Stimulated activated naive CD4-positive, alpha-beta T cell (primary cell): ENCODE measurements at regions not wholly inside any gene's neighbourhood (a gene's known extent, or its start where the extent isn't known, plus 50 kb on each side); places are given as distances from the start of the nearest gene placed in this dataset.
"Not testable (repeated sequence)": the region's sequence is repeated elsewhere in the genome, so short reads cannot be mapped to it uniquely, and the experiment has no call there.

Experiments used
- DNase-seq, 6 experiments: peaks; one replicate each; lab custom pipeline; 2025; lab: John Stamatoyannopoulos, UW

DNA sequence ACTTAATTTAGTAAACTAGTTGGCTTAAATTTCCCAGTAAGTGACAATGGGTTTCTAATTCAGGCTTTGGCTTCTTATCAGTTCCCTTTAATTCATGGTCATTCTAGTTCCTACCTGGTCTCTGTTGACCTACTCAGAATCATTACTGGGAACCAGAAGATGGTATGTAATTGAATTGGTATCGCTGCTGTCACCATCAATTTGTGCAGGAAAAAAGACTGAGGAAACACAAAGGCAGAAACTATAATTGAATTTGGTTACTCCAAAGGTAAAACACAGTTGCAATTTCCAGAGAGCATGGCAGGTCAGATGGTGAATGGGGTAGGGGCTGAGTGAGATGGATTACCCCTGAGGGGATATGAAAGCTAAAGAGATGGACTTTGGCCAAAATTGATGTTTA is 226.5 kb upstream of the GAP43 start:
- no peak for DNase-seq

DNA sequence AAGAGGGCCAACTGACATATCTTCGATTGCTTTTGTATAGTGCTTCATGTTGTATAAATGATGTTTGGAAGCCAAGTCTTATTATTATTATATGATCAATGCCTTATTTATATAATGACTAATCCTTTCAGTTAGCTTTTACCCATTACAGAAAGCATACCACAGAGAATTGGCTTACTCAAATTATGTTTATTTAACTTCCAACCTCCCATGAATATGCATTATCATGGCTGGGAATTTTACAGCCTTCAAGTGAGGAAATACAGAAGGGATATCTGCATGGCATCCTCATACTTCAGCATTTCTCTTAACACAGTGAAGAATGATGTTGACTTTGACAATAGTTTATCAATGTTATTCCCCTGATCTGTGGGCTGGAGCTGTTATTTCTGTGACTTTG is 225.9 kb upstream of the GAP43 start:
- DNase-seq: no peak

DNA sequence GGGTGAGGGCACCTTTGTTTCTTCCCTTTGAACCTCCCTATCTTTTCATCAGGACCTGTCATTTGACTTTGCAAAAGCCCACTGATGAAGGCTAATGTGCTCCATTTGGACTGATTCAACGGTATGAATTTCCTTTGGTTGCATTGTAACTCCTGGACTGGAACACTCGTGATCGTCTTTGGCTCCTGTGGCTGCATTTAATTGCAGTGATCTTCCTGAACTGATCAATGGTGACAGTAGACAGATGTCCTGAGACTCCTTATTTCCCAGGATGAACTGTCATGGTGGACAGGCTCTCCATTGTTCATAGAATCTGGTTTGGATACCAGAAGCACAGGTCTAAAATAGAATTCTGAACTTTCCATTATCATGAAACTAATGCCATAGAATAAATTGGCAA is 224.8 kb upstream of the GAP43 start:
- no peak for DNase-seq

DNA sequence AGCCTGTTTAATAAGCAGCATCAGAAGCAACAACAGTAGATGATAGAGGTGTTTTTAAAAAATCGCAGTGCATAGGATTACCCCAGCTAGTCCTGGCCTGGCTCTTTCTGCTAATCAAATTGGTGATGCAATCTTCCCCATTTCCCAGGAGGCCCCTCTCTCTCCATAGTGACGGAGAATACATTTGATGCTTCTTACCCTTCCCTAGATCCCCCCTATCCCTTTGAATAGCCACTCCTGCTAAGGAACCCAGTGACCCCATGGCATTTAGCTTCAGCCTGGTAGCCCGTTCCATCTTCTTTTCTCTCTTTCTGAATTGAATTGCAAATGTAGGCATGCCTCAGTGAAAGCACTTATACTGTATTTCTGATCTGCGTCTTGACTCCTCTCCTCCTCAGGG is 223.6 kb upstream of the GAP43 start:
- no peak for DNase-seq

DNA sequence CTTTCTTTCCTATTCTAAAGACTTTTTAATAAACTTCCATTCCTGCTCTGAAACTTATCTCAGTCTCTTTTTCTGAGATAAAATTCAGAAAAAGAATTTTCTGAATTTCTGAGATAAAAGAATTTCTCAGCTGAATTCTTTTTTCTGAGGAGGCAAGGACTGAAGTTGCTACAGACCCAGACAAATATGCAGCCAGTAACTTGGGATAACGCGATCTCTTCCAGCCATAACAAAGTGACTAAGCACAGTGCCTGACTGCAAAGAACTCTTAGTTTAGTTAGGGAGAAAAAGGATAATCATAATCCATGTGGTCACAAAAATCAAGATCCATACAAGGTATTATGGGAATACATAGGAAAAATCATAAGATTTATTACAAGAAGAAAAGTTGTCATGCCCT is 222.0 kb upstream of the GAP43 start:
- DNase-seq: no peak

DNA sequence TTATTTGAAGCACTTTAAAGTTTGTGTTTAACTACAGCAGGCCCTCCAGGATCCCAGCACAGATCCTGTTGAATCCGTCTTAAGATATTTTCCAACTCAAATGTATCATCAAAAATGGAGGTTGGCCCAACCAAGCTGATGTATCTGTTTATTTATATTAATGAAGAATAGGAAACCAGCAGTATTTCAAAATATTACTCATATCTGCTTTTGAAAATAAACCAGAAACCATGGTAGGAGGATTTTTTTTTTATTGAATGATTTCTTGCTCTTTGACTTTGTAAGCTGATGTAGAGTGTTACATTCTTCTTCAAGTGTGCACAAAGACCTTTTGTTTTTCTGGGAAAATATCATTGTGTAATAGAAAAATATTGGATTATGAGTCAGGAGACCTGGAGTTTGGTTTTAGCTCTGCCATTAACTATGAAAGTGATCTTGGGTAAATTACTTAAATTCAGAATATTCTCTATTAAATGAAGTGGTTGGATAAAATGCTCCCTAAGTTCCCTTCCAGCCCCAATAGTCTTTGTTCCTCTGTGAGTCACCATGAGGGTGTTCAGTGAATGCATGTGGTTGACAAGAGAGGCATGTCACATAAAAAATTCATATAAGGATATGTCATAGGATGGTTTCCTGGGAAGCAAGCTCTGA is 221.3 kb upstream of the GAP43 start:
- no peak for DNase-seq

DNA sequence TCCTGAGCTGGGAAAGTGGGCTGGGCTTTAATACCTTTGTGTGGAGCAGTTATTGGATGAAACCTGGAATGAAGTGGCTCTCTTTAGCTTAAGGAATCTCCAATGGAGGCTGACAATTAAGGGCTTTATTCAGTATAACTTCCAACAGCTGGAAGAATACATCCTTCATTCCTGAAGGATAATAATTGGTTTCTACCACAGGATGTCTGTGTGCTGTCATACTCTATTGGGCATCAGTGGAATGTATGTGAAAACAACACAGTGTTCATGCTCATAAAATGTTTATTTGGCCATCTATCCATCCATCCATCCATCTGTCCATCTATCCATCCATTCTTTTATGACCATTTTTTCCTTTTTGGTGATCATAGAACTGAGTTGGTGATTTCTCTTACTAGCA is 220.7 kb upstream of the GAP43 start:
- DNase-seq: no peak

DNA sequence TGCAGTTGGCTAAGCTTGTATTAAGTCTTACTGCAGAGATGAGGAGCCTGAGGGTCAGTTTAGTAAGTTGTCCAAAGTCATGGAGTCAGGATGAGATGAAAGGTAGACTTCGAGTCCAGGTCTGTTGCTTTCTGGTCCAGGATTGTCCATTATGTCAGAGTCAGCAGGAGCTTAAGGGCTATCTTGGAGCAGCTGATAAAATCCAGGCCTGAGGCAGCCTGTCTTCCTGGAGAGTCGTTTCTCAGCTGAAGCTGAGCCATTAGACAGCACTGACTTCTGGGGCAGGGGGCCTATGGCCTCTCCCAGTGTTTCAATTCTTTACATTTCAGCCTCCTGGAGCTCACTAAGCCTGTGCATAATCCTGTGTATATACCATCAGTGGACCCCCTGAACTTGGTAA is 219.5 kb upstream of the GAP43 start:
- no peak for DNase-seq

DNA sequence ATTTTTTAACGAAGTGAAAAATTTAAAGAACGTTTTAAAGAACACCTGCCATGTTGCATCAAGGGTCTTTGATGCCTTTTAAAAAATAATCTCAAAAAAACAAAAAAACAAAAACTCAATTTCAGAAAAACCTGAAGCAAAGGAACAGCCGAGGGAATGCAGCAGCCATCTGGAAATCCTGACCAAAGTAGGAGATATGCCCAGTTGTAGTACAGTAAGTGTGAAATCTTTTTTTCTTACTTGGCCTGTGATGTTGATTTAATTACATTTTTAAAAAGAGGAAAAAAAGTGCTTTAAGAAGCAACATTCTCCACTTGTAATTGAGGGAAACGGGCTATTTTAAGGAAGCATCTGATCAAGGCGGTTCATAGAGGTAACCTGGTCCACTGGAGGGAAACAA is 213.7 kb upstream of the GAP43 start:
- DNase-seq: no peak

DNA sequence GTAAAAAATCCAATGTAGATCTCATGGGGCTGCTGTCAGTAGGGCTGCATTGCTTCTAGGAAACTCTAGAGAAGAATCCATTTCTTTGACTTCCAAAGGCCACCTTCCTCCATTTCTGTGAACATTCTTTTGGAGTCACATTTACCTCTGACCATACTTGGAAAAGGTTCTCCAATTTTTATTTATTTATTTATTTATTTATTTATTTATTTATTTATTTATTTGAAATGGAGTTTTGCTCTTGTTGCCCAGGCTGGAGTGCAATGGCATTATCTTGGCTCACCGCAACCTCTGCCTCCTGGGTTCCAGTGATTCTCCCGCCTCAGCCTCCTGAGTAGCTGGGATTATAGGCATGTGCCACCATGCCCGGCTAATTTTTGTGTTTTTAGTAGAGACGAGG is 208.7 kb upstream of the GAP43 start:
- DNase-seq: not testable (repeated sequence)

DNA sequence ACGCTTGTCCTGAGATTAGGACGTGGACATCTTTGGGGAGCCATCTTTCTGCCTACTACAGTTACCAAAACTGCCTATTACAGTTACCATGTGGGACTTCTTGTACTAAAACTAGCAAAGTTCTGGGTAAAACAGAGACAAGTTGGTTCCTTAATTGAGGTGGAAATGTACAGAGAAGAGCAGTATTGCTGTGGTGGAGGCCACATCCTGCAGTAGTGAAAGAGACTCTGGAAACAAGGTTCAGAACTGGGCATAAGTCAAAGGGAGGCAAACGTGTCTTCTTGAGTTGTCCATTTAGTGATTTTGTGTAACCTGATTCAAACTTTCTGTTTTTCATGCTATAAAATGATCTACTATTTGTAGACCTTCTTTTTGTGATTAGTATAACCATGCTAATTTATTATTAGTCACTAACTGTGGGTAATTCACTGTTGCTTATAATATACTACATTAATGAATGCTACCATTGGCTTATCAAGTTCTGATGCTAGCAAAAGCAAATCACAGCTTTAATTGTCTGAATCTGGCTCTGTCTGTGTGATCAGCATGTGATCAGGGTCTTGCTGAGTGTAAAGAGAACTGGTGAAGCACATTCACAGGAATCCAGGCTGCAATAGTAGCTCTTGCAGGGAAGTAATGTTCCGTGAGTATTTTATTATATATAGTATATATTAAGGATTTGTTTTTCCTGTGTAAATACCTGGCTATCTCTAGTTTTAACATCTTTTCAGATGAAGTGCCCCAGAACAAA is 207.9 kb upstream of the GAP43 start:
- DNase-seq: no peak

DNA sequence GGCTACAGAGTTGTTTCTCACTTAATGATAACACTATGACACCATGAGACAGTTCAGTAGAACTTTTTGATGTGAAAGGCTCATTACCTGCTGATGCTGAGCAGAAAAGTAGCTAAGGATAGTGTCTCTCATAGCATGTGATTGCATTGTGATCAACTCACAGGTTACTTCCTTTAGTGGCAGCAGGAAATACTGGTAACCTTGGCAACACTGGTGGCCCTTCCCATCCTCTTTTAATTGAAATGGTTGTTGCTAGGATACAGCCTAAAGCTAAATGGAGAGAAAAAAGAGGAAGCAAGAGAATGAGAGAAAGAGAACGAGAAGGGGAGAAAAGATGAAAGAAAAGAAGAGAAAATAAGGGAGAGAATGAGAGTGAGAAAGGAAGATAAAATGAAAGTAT is 204.7 kb upstream of the GAP43 start:
- DNase-seq: peak in 3 of 6 experiments; percentile 3 to 5 (median 3)

DNA sequence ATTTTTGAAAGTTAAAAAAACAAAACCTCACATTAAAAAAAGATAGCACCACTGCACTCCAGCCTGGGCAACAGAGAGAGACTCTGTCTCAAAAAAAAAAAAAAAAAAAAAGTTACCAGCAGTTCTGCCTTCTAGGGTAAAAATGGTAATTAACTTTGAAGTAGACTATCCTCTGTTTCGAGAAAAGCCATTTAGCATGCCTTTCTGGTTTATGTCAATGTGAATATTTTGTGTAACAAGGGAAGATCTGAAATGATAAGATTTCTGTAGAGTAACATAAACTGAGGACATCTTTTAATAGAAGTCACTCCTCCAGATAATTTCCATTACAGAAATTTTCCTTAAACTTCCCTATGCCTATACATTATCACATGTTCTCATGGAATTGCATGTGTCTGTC is 203.2 kb upstream of the GAP43 start:
- DNase-seq: no peak

DNA sequence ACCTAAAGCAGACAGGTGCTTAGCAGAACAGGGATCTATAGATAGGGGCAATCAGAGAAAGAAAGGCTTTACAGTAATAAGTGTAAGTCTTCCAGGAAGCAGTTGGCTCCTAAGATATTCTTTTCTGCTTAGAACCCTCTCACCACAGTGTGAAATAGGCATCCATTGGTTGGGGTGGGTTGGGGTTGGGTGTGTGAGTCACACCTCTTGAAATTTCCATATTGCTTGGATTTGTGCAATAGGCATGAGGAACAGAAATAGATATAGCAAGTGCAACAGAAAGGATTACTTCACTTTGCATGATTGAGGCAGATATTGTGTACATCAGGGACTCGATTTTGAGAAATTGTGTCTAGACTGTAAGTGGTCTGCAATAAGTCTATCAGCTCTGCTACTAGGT is 200.1 kb upstream of the GAP43 start:
- DNase-seq: no peak

DNA sequence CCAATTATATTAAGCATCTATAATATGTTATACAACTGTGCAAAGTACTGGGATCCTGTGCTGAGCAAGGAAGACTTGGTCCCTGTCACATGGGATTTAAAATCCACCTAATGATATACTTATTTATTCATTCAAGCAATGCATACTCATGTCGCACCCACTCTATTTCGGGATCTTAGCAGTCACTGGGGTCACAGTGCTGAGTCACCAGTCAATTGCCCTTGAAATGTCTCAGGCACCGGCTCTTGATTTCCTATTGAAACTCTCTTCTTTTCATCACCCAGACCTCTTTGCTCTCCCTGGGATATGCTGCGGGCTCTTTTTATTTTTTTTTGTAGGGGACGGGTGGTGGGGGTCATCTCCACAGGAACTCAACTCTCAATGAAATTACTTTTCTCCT is 194.5 kb upstream of the GAP43 start:
- no peak for DNase-seq

DNA sequence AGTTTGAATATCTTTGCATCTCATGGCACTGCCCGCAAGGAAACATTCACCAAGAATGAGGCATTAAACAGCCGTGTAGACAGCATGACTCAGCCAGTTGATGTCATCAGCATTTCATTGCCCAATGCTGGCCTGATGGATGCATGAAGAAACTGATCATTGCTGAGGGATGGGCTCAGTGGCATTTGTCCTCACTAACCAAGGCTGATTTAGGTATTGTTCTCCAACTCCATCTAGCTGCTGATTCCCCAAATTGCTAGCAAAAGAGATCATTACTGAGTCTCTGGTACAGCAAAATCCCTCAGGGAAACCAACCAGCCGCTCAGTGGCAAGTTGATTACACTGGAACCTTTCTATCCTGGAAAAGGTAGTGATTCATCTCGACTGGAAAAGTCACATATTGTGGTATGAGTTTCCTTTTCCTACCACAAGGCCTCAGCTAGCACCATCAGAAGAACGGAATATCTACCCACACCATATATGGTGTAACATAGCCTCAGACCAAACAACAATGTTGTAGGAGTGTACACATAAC is 186.5 kb upstream of the GAP43 start:
- no peak for DNase-seq

DNA sequence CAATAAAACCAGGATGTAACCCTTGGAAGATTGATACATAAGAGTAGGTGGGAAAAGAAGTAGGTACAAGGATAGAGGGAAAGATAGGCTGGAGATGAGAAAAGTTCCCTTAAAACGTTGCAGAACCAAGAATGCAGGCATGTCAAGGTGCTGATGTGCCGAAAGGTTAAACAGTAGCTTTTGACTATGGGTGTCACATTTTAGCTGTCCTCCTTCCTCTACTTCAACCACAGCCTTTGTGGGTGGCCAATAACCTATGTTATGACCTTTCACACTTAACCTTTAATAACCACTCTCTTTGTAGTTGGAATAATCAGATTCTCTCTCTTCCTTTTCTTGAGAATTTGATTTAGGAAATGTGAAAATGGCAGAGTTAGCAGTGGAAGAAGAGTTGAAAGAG is 184.5 kb upstream of the GAP43 start:
- no peak for DNase-seq

DNA sequence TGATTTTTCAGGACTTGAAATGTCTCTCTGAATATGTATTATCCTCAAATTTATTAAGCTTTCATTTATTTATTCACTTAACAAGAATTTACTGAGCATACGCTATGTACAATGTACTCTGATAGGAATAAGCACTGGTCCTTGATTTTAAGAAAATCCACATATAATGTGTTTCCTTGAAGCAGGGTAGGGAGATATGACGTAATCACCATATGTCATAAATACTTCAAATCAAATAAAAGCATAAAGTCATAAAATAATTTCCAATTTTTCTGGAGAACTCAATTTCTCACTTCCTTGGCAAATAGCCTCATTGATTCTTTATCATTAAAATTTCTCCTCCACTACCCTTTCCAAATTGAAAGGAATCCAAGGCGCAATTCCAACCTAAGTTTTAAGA is 177.8 kb upstream of the GAP43 start:
- no peak for DNase-seq

DNA sequence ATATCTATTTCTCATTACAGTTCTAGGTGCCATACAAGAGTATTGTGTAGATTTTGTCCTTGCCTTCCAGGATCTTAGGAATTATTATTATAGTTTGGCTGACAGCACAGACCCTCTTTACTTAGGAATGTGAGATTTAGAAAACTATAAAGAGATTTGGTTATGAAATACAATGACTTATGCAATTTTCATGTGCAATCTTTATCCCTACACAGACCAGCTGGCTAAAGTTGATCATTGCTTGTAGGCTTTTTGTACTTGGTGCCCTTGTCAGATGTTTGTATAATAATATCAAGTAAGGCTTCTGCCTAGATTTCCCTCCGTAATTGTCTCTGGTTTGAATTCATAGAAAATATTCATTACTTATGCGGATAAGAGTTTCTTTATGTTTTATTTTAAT is 174.5 kb upstream of the GAP43 start:
- no peak for DNase-seq

DNA sequence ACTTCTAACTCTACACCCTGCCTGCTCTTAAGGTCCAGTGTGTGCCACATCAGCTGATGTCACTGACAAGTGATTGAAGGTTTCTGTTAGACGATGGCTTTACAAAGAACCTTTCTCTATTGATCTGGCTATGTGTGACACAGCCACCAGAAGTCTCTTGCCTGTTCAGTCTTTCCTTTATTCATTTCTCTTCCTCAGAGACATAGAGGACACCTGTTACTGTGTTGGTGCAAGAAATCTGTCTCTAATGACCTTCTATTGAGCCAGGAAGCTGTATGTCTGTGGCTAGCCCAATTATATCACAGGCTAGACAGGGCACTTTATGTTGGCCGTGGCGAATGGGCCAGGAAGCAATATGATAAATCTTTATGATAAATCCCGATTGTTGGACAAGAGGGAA is 173.3 kb upstream of the GAP43 start:
- no peak for DNase-seq

DNA sequence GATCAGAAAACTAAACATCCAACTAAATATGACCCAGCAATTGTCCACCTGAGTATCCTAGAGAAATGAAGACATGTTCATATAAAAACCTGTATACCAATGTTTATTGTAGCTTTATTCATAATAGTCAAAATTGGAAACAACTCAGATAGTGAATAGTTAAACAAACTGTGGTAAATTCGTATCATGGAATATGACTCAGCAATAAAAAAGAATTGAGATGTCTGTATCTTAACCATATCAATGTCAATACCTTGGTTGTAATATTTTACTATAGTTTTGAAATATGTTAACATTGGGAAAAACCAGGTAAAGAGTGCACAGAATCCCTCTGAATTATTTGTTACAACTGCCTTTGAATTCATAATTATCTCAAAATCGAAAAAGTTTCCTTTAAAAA is 159.3 kb upstream of the GAP43 start:
- DNase-seq: no peak

DNA sequence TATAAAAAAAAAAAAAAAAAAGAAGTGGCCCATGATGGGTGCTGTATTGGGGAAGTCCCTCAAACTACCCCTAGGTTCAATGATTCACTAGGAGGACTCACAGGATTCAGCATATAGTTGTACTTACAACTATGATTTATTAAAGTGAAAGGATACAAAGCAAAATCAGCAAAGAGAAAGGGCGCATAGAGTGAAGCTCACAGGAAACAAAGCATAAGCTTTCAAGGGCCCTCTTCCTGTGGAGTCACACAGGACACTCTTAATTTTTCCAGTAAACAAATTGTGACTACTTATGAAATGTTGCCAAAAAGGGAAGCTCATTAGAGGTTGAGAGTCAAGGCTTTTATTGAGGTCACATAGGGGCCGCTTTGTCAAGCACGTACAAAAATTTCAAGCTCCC is 153.7 kb upstream of the GAP43 start:
- DNase-seq: no peak

DNA sequence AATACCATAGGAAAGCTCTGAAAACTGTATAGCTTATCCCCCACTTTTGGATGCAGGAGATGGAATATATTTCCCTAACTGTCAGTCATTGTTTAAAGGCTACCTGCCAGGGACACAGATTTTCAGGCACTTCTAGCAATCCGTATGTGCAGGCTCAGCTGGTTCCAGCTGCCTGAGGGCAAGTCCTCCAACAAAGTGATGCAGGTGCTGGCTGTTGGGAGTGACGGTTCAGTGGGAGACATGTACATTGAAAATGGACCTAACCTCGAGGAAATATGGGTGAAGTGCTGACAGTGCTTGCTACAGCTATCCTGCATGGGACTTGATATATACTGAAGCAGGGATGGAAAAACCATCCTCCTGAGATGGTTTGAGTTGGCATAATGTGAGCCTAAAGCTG is 153.1 kb upstream of the GAP43 start:
- DNase-seq: no peak
